Fibroblast of lung (primary cell): ENCODE measurements at regions not wholly inside any gene's neighbourhood (a gene's known extent, or its start where the extent isn't known, plus 50 kb on each side); places are given as distances from the start of the nearest gene placed in this dataset.
"Not testable (repeated sequence)": the region's sequence is repeated elsewhere in the genome, so short reads cannot be mapped to it uniquely, and the experiment has no call there.

Source experiments
- DNase-seq, 2 donors: peaks; one replicate each; pipeline versions ENCODE4 v3.0.0 to v3.0.0-alpha.2; 2010; ENCODE audit warnings: low read depth in 2 of 2
- H2AFZ ChIP-seq: 2 replicates; pipeline ENCODE4 v1.5.1; 2012; ENCODE audit warnings: low read length, control low read depth, inconsistent platforms
- H3K27ac ChIP-seq: 2 replicates; pipeline ENCODE4 v1.5.1; 2011; ENCODE audit warnings: low read length, control low read depth; ENCODE audit not compliant: insufficient read depth
- H3K27me3 ChIP-seq: 2 replicates; pipeline ENCODE4 v1.5.1; 2011; ENCODE audit warnings: mild to moderate bottlenecking, low read length; ENCODE audit not compliant: control insufficient read depth, insufficient read depth
- H3K36me3 ChIP-seq: 2 replicates; pipeline ENCODE4 v1.5.1; 2011; ENCODE audit warnings: low read length; ENCODE audit not compliant: control insufficient read depth, insufficient read depth
- H3K4me1 ChIP-seq: 2 replicates; pipeline ENCODE4 v1.5.1; 2011; ENCODE audit warnings: low read length; ENCODE audit not compliant: control insufficient read depth, insufficient read depth; ENCODE audit errors: extremely low read depth
- H3K4me2 ChIP-seq: 2 replicates; pipeline ENCODE4 v1.5.1; 2011; ENCODE audit warnings: low read length, control low read depth; ENCODE audit not compliant: insufficient read depth; ENCODE audit errors: extremely low read depth
- H3K4me3 ChIP-seq, 4 experiments: fragments of 200-600 bp in 1 of 4; sonication (generic) in 1 of 4; replicated peaks in 1 of 4; 2 replicates each; pipeline ENCODE4 v1.5.1; 2011 to 2016; ENCODE audit warnings: low read length in 4 of 4, low read depth in 3 of 4, mild to moderate bottlenecking in 3 of 4, control low read depth in 2 of 4, inconsistent platforms in 1 of 4, mixed read lengths in 1 of 4; ENCODE audit not compliant: insufficient read depth in 1 of 4; ENCODE audit errors: control extremely low read depth in 1 of 4
- H3K79me2 ChIP-seq: 2 replicates; pipeline ENCODE4 v1.5.1; 2012; ENCODE audit warnings: mild to moderate bottlenecking, low read length, inconsistent platforms; ENCODE audit not compliant: control insufficient read depth, insufficient read depth
- H3K9ac ChIP-seq: 2 replicates; pipeline ENCODE4 v1.5.1; 2011; ENCODE audit warnings: mild to moderate bottlenecking, low read length, control low read depth; ENCODE audit not compliant: insufficient read depth
- H3K9me3 ChIP-seq: 2 replicates; pipeline ENCODE4 v1.5.1; 2012; ENCODE audit warnings: low read depth, low read length; ENCODE audit not compliant: control insufficient read depth, insufficient read depth
- H4K20me1 ChIP-seq: 2 replicates; pipeline ENCODE4 v1.5.1; 2011; ENCODE audit warnings: low read length; ENCODE audit not compliant: control insufficient read depth, insufficient read depth; ENCODE audit errors: extremely low read depth
- EZH2 ChIP-seq: IDR thresholded peaks from 2 replicates; pipeline ENCODE4 v1.5.1; 2012; ENCODE audit warnings: low read length, control low read depth, mild to moderate bottlenecking; ENCODE audit errors: missing control alignments
- TF ChIP-seq, protein P1 (sequence below), 2 donors: IDR thresholded peaks in 1 of 2; conservative IDR thresholded peaks in 1 of 2; 1 replicate in 1 of 2; 2 replicates in 1 of 2; pipeline ENCODE4 v1.5.1; 2011 to 2012; ENCODE audit warnings: low read length in 2 of 2, control low read depth in 1 of 2, inconsistent platforms in 1 of 2, low read depth in 1 of 2, mild to moderate bottlenecking in 1 of 2

GRCh38 chr5:168097876-168098653 is 193.4 kb upstream of the WWC1 start:
- H2AFZ ChIP-seq, result no peak overlapping the region
- H3K4me2 ChIP-seq, result no peak overlapping the region
- H3K4me3 ChIP-seq, result no peak overlapping the region
- H3K9me3 ChIP-seq, result no peaks in the 10 kb centered on the region
- no peaks in the 10 kb centered on the region for H3K27me3 ChIP-seq
- H3K4me1 ChIP-seq, result no peaks in the 10 kb centered on the region
- no peak for DNase-seq
- no peak overlapping the region for H3K27ac ChIP-seq
- no peaks in the 10 kb centered on the region for H4K20me1 ChIP-seq
- H3K9ac ChIP-seq, result no peak overlapping the region
- H3K36me3 ChIP-seq, result no peaks in the 10 kb centered on the region
- TF ChIP-seq, protein P1, sequence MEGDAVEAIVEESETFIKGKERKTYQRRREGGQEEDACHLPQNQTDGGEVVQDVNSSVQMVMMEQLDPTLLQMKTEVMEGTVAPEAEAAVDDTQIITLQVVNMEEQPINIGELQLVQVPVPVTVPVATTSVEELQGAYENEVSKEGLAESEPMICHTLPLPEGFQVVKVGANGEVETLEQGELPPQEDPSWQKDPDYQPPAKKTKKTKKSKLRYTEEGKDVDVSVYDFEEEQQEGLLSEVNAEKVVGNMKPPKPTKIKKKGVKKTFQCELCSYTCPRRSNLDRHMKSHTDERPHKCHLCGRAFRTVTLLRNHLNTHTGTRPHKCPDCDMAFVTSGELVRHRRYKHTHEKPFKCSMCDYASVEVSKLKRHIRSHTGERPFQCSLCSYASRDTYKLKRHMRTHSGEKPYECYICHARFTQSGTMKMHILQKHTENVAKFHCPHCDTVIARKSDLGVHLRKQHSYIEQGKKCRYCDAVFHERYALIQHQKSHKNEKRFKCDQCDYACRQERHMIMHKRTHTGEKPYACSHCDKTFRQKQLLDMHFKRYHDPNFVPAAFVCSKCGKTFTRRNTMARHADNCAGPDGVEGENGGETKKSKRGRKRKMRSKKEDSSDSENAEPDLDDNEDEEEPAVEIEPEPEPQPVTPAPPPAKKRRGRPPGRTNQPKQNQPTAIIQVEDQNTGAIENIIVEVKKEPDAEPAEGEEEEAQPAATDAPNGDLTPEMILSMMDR (conservative IDR thresholded peaks at IDR 0.05 in 1 of 2, IDR thresholded peaks at IDR 0.05 in 1 of 2; ENCODE audit: low read depth in 1 of 2, low read length in 2 of 2), result no peak
- TF ChIP-seq EZH2, result no peak
- H3K79me2 ChIP-seq, result no peaks in the 10 kb centered on the region

GRCh38 chr5:168101352-168101751 is 190.1 kb upstream of the WWC1 start:
- no peak overlapping the region for H3K4me3 ChIP-seq
- no peaks in the 10 kb centered on the region for H3K4me1 ChIP-seq
- no peaks in the 10 kb centered on the region for H3K36me3 ChIP-seq
- no peaks in the 10 kb centered on the region for H3K9me3 ChIP-seq
- no peak overlapping the region for H2AFZ ChIP-seq
- no peaks in the 10 kb centered on the region for H3K27me3 ChIP-seq
- no peaks in the 10 kb centered on the region for H3K79me2 ChIP-seq
- TF ChIP-seq EZH2, result no peak
- TF ChIP-seq, protein P1 (conservative IDR thresholded peaks at IDR 0.05 in 1 of 2, IDR thresholded peaks at IDR 0.05 in 1 of 2; ENCODE audit: low read depth in 1 of 2, low read length in 2 of 2), result no peak
- no peak overlapping the region for H3K9ac ChIP-seq
- DNase-seq, result no peak
- no peak overlapping the region for H3K27ac ChIP-seq
- no peak overlapping the region for H3K4me2 ChIP-seq
- H4K20me1 ChIP-seq, result no peaks in the 10 kb centered on the region

DNA sequence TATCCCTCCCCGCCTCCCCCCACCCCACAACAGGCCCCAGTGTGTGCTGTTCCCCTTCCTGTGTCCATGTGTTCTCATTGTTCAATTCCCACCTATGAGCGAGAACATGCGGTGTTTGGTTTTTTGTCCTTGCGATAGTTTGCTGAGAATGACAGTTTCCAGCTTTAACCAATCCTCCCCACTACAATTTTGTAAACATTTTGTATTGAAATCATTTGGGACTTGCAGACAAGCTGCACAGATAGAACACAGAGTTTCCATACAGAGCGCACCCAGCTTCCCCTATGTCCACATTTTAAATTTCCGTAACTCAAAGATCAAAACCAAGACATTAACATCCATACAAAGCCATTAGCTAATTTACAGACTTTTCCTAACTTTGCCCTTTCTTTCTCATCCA is 188.4 kb upstream of the WWC1 start:
- not testable (repeated sequence) for DNase-seq, H3K4me3 ChIP-seq, H3K9me3 ChIP-seq, H3K27ac ChIP-seq, H2AFZ ChIP-seq, H3K27me3 ChIP-seq, H3K79me2 ChIP-seq, H3K4me2 ChIP-seq, H3K4me1 ChIP-seq, H3K9ac ChIP-seq, H3K36me3 ChIP-seq, H4K20me1 ChIP-seq
